CD14-positive monocyte (primary cell): ENCODE measurements at regions not wholly inside any gene's neighbourhood (a gene's known extent, or its start where the extent isn't known, plus 50 kb on each side); places are given as distances from the start of the nearest gene placed in this dataset.

ENCODE experiments used
- DNase-seq, 3 donors: peaks; one replicate each; pipeline ENCODE4 v3.0.0-alpha.2; 2011 to 2022
- H2AFZ ChIP-seq: 2 replicates; pipeline ENCODE4 v1.6.0; 2012; ENCODE audit warnings: mild to moderate bottlenecking, low read depth, low read length, inconsistent platforms; ENCODE audit not compliant: insufficient read depth, poor library complexity, severe bottlenecking
- H3K27ac ChIP-seq, 2 donors: 1 replicate in 1 of 2; 2 replicates in 1 of 2; pipeline ENCODE4 v1.5.1; 2012 to 2013; ENCODE audit warnings: low read length in 2 of 2, control low read depth in 1 of 2, inconsistent platforms in 1 of 2, low read depth in 1 of 2, mild to moderate bottlenecking in 1 of 2
- H3K27me3 ChIP-seq, 2 donors: one replicate each; pipeline versions ENCODE4 v1.6.0 to v1.6.1; 2011 to 2013; ENCODE audit warnings: low read length in 2 of 2; ENCODE audit not compliant: control insufficient read depth in 2 of 2, insufficient read depth in 2 of 2
- H3K36me3 ChIP-seq, 2 donors: replicated peaks in 1 of 2; 1 replicate in 1 of 2; 2 replicates in 1 of 2; pipeline versions ENCODE4 v1.5.1 to v1.6.1; 2012 to 2013; ENCODE audit warnings: low read length in 2 of 2, control low read depth in 1 of 2, inconsistent platforms in 1 of 2, mild to moderate bottlenecking in 1 of 2; ENCODE audit not compliant: insufficient read depth in 2 of 2, control insufficient read depth in 1 of 2
- H3K4me1 ChIP-seq, 2 donors: 1 replicate in 1 of 2; 2 replicates in 1 of 2; pipeline versions ENCODE4 v1.5.1 to v1.6.1; 2012 to 2013; ENCODE audit warnings: low read length in 2 of 2, control low read depth in 1 of 2, inconsistent platforms in 1 of 2, mild to moderate bottlenecking in 1 of 2, moderate library complexity in 1 of 2; ENCODE audit not compliant: insufficient read depth in 2 of 2, control insufficient read depth in 1 of 2
- H3K4me2 ChIP-seq: replicated peaks from 2 replicates; pipeline ENCODE3; 2012; ENCODE audit warnings: low read length, moderate library complexity, mild to moderate bottlenecking; ENCODE audit not compliant: poor library complexity, severe bottlenecking; ENCODE audit errors: extremely low read depth
- H3K4me3 ChIP-seq, 3 experiments: fragments of 200-600 bp in 1 of 3; sonication (generic) in 1 of 3; replicated peaks in 1 of 3; 1 replicate in 2 of 3; 2 replicates in 1 of 3; pipeline ENCODE4 v1.5.1; 2011 to 2013; ENCODE audit warnings: low read length in 3 of 3, mild to moderate bottlenecking in 3 of 3, control low read depth in 2 of 3, low read depth in 2 of 3, inconsistent platforms in 1 of 3, moderate library complexity in 1 of 3
- H3K79me2 ChIP-seq: 2 replicates; pipeline ENCODE4 v1.6.0; 2012; ENCODE audit warnings: mild to moderate bottlenecking, control low read depth, inconsistent platforms, low read length, moderate library complexity; ENCODE audit not compliant: insufficient read depth
- H3K9ac ChIP-seq: 2 replicates; pipeline ENCODE4 v1.6.0; 2017; ENCODE audit warnings: low read length, mild to moderate bottlenecking; ENCODE audit not compliant: insufficient read depth, poor library complexity, severe bottlenecking
- H3K9me3 ChIP-seq, 2 donors: replicated peaks in 1 of 2; 1 replicate in 1 of 2; 2 replicates in 1 of 2; pipeline versions ENCODE4 v1.5.1 to v1.6.1; 2012 to 2013; ENCODE audit warnings: low read length in 2 of 2, control low read depth in 1 of 2; ENCODE audit not compliant: control insufficient read depth in 1 of 2, insufficient read depth in 1 of 2
- H4K20me1 ChIP-seq: 2 replicates; pipeline ENCODE4 v1.6.0; 2012; ENCODE audit warnings: mild to moderate bottlenecking, low read length, control low read depth, moderate library complexity; ENCODE audit not compliant: insufficient read depth
- H3K27ac Mint-ChIP-seq, 7 donors: one replicate each; pipeline ENCODE4 v1.8.0; 2020; ENCODE audit warnings: mild to moderate bottlenecking in 7 of 7, mixed read lengths in 7 of 7, moderate library complexity in 6 of 7, inconsistent platforms in 2 of 7
- H3K27me3 Mint-ChIP-seq, 3 donors: one replicate each; pipeline ENCODE4 v1.8.0; 2021 to 2022; ENCODE audit warnings: low read depth in 3 of 3, mild to moderate bottlenecking in 3 of 3, mixed read lengths in 3 of 3, moderate library complexity in 3 of 3, inconsistent platforms in 1 of 3
- H3K36me3 Mint-ChIP-seq, 2 donors: one replicate each; pipeline ENCODE4 v1.8.0; 2020; ENCODE audit warnings: mixed read lengths in 2 of 2, inconsistent platforms in 1 of 2, mild to moderate bottlenecking in 1 of 2
- H3K4me1 Mint-ChIP-seq: one replicate; pipeline ENCODE4 v1.8.0; 2020; ENCODE audit warnings: mild to moderate bottlenecking, mixed read lengths
- H3K4me3 Mint-ChIP-seq, 2 donors: one replicate each; pipeline ENCODE4 v1.8.0; 2020; ENCODE audit warnings: mild to moderate bottlenecking in 2 of 2, mixed read lengths in 2 of 2, moderate library complexity in 1 of 2
- H3K9me3 Mint-ChIP-seq, 7 donors: one replicate each; pipeline ENCODE4 v1.8.0; 2020 to 2022; ENCODE audit warnings: mixed read lengths in 7 of 7, mild to moderate bottlenecking in 6 of 7, moderate library complexity in 6 of 7, inconsistent platforms in 2 of 7
- WGBS: methylation state at CpG from one replicate; pipeline ENCODE4 v1.1.5; 2013; ENCODE audit warnings: missing lambda C conversion rate; ENCODE audit not compliant: insufficient coverage; 5-methylcytosine and 5-hydroxymethylcytosine counted together
- intact Hi-C, 2 donors: fragments of 100-400 bp; cut with micrococcal nuclease; formaldehyde crosslinking; loops; one replicate each; pipeline versions ENCODE4 v1.15.0 to v1.15.1; 2023
- TF ChIP-seq, protein P1 (sequence below): fragments of 200-600 bp; IDR thresholded peaks from one replicate; pipeline ENCODE4 v1.8.0; 2022; ENCODE audit warnings: antibody characterized with exemption, mild to moderate bottlenecking

DNA sequence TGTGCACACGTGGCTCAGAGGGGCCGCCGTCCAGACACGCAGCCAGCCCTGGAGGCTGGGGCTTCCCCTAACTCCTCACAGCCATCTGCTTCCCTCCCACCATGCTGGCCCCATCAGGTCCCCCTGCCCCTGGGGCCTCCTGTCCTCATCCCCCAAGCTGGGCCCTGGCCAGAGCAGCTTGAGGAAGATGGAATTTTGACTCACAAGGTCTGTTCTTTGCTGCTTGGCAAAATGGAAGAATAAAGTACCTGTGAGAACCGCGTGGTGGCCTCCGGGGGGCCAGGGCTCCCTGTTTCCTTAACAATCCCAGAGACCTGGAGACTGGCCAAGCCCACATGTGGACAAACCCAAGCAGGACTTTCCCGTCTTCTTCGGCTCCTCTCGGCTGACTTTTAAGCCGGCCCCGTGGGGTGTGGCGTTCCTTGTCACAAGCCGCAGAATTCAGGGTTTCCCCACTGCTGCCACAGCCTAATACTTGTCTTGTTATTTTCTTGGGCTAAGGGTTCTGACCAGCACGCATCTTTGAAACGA lies 872.8 kb downstream of the BRD1 start:
- intact Hi-C loops = no loop called here
- Histone ChIP-seq H3K4me2 (no peak overlapping the region), H3K4me1 (no peaks in the 10 kb centered on the region), H3K4me3 (no peak overlapping the region), H3K9ac (no peak overlapping the region), H2AFZ (no peak overlapping the region), H3K36me3 (no peaks in the 10 kb centered on the region), H3K79me2 (no peaks in the 10 kb centered on the region), H3K27me3 (no peaks in the 10 kb centered on the region), H3K9me3 (peaks cover 0 to 10% of the 10 kb centered on the region in 2 donors), H4K20me1 (no peaks in the 10 kb centered on the region), H3K27ac (no peak overlapping the region)
- H3K4me1 Mint-ChIP-seq = no peaks in the 10 kb centered on the region
- peaks cover 3 to 12% (median 11%) of the 10 kb centered on the region in 7 donors for H3K9me3 Mint-ChIP-seq
- DNase-seq = no peak
- H3K4me3 Mint-ChIP-seq = no peak overlapping the region
- H3K36me3 Mint-ChIP-seq = no peaks in the 10 kb centered on the region
- no peak overlapping the region for H3K27ac Mint-ChIP-seq
- H3K27me3 Mint-ChIP-seq = peaks cover 0 to 5% (median 0%) of the 10 kb centered on the region in 3 donors
- TF ChIP-seq, protein P1, sequence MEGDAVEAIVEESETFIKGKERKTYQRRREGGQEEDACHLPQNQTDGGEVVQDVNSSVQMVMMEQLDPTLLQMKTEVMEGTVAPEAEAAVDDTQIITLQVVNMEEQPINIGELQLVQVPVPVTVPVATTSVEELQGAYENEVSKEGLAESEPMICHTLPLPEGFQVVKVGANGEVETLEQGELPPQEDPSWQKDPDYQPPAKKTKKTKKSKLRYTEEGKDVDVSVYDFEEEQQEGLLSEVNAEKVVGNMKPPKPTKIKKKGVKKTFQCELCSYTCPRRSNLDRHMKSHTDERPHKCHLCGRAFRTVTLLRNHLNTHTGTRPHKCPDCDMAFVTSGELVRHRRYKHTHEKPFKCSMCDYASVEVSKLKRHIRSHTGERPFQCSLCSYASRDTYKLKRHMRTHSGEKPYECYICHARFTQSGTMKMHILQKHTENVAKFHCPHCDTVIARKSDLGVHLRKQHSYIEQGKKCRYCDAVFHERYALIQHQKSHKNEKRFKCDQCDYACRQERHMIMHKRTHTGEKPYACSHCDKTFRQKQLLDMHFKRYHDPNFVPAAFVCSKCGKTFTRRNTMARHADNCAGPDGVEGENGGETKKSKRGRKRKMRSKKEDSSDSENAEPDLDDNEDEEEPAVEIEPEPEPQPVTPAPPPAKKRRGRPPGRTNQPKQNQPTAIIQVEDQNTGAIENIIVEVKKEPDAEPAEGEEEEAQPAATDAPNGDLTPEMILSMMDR = no peak
- WGBS = 81% methylated on average over 15 of the region's 16 CpGs

DNA sequence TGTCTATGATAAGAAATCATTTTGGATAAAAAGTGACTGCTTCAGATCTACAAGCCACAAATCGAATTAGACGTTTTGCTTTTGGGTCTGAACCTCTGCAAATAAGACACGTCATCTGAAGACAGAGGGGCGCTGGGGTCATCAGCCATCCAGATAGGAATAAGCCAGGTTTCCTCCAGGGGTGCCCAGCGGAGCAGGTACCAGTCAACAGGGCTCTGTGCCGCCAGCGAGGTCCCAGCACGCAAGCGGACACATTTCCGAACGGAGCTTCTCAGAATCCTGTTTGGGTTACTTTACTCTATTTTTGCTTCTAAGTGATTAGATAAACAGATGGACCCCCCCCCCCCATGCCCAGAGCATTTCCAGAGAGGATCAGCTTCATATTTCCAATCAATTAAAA lies 873.8 kb downstream of the BRD1 start:
- Mint-ChIP-seq H3K27ac (no peak overlapping the region), H3K27me3 (peaks cover 0 to 5% (median under 1%) of the 10 kb centered on the region in 3 donors)
- intact Hi-C loops = no loop called here

More for the DNA sequence above, 873.8 kb downstream of the BRD1 start:
- H3K4me3 ChIP-seq = no peak overlapping the region
- DNase-seq = no peak
- H3K9me3 ChIP-seq = peaks cover 0 to 10% of the 10 kb centered on the region in 2 donors
- H4K20me1 ChIP-seq = no peaks in the 10 kb centered on the region
- no peak overlapping the region for H3K4me2 ChIP-seq
- H3K36me3 ChIP-seq = no peaks in the 10 kb centered on the region
- WGBS = 90% methylated on average over 4 of the region's 11 CpGs
- H3K36me3 Mint-ChIP-seq = no peaks in the 10 kb centered on the region
- no peak overlapping the region for H3K4me3 Mint-ChIP-seq
- H2AFZ ChIP-seq = no peak overlapping the region
- no peaks in the 10 kb centered on the region for H3K27me3 ChIP-seq
- no peaks in the 10 kb centered on the region for H3K4me1 ChIP-seq
- no peaks in the 10 kb centered on the region for H3K79me2 ChIP-seq
- no peak overlapping the region for H3K27ac ChIP-seq
- H3K9me3 Mint-ChIP-seq = peaks cover 0 to 9% (median 5%) of the 10 kb centered on the region in 7 donors
- no peaks in the 10 kb centered on the region for H3K4me1 Mint-ChIP-seq
- no peak overlapping the region for H3K9ac ChIP-seq
- TF ChIP-seq, protein P1 = no peak
